Bronchial epithelial cell (primary cell): ENCODE measurements at regions not wholly inside any gene's neighbourhood (a gene's known extent, or its start where the extent isn't known, plus 50 kb on each side); places are given as distances from the start of the nearest gene placed in this dataset.
"Not testable (repeated sequence)": the region's sequence is repeated elsewhere in the genome, so short reads cannot be mapped to it uniquely, and the experiment has no call there.

Experiments
- DNase-seq: peaks from one replicate; pipeline ENCODE4 v3.0.0-alpha.2; 2010; ENCODE audit warnings: low read depth
- FAIRE-seq: peaks from 2 replicates; lab custom pipeline; 2011; peaks lifted over from hg19 to GRCh38; lab: Jason Lieb, UNC
- H3K27me3 ChIP-seq: 2 replicates; pipeline ENCODE4 v1.5.1; 2011; ENCODE audit warnings: low read length; ENCODE audit not compliant: control insufficient read depth, insufficient read depth
- H3K36me3 ChIP-seq: 2 replicates; pipeline ENCODE4 v1.5.1; 2011; ENCODE audit warnings: low read length; ENCODE audit not compliant: control insufficient read depth, insufficient read depth
- H3K4me3 ChIP-seq: 2 replicates; pipeline ENCODE4 v1.5.1; 2011; ENCODE audit warnings: mild to moderate bottlenecking, low read depth, low read length, control low read depth
- CTCF ChIP-seq: IDR thresholded peaks from 2 replicates; pipeline ENCODE4 v1.5.1; 2011; ENCODE audit warnings: mild to moderate bottlenecking, moderate library complexity, low read length, control low read depth, inconsistent platforms; ENCODE audit not compliant: insufficient read depth, severe bottlenecking

GRCh38 chr3:98705212-98705611 is 57.9 kb upstream of the ST3GAL6 start:
- no peaks in the 10 kb centered on the region for H3K36me3 ChIP-seq
- DNase-seq = no peak

GRCh38 chr3:98705694-98706093 is 57.4 kb upstream of the ST3GAL6 start:
- Histone ChIP-seq H3K4me3 (no peak overlapping the region), H3K36me3 (no peaks in the 10 kb centered on the region), H3K27me3 (no peaks in the 10 kb centered on the region)
- no peak for TF ChIP-seq CTCF
- DNase-seq = no peak
- no peak for FAIRE-seq

More at GRCh38 chr3:98705212-98705611, 57.9 kb upstream of the ST3GAL6 start:
- H3K4me3 ChIP-seq = no peak overlapping the region
- no peak for TF ChIP-seq CTCF
- FAIRE-seq = no peak
- no peaks in the 10 kb centered on the region for H3K27me3 ChIP-seq

- H3K27me3 ChIP-seq, FAIRE-seq, DNase-seq, H3K36me3 ChIP-seq, H3K4me3 ChIP-seq: not testable (repeated sequence)
Observed at GRCh38 chr3:98708681-98709080, 54.5 kb upstream of the ST3GAL6 start.

- DNase-seq (no peak), FAIRE-seq (no peak)
- TF ChIP-seq CTCF = no peak
- H3K27me3 ChIP-seq = no peaks in the 10 kb centered on the region
- no peaks in the 10 kb centered on the region for H3K36me3 ChIP-seq
- H3K4me3 ChIP-seq = no peak overlapping the region
Observed at GRCh38 chr3:98709441-98709840, 53.7 kb upstream of the ST3GAL6 start.

- FAIRE-seq (no peak), DNase-seq (no peak)
- Histone ChIP-seq H3K27me3 (no peaks in the 10 kb centered on the region), H3K36me3 (no peaks in the 10 kb centered on the region), H3K4me3 (no peak overlapping the region)
- TF ChIP-seq CTCF = no peak
Observed at GRCh38 chr3:98710067-98710659, 53.0 kb upstream of the ST3GAL6 start.

- no peaks in the 10 kb centered on the region for H3K36me3 ChIP-seq
- TF ChIP-seq CTCF = no peak
- no peak for FAIRE-seq
Observed at GRCh38 chr3:98711426-98711825, 51.7 kb upstream of the ST3GAL6 start.

More at GRCh38 chr3:98711426-98711825, 51.7 kb upstream of the ST3GAL6 start:
- no peak for DNase-seq
- H3K4me3 ChIP-seq = no peak overlapping the region
- H3K27me3 ChIP-seq = no peaks in the 10 kb centered on the region
